BE2C (cell line): ENCODE measurements at regions not wholly inside any gene's neighbourhood (a gene's known extent, or its start where the extent isn't known, plus 50 kb on each side); places are given as distances from the start of the nearest gene placed in this dataset.

Experiments used
- DNase-seq: peaks from one replicate; pipeline ENCODE4 v3.0.0-alpha.2; 2020
- H3K27me3 ChIP-seq: fragments of 250-450 bp; sonication (Bioruptor Pico); 2 replicates; pipeline ENCODE4 v1.5.1; 2020; ENCODE audit warnings: mild to moderate bottlenecking
- H3K36me3 ChIP-seq: fragments of 250-450 bp; sonication (Bioruptor Pico); 2 replicates; pipeline ENCODE4 v1.5.1; 2020; ENCODE audit warnings: mild to moderate bottlenecking
- H3K4me1 ChIP-seq: fragments of 250-450 bp; sonication (Bioruptor Pico); 2 replicates; pipeline ENCODE4 v1.5.1; 2020
- H3K4me3 ChIP-seq: 2 replicates; pipeline ENCODE4 v1.5.1; 2011; ENCODE audit warnings: low read depth, low read length
- H3K9me3 ChIP-seq: fragments of 250-450 bp; sonication (Bioruptor Pico); 2 replicates; pipeline ENCODE4 v1.5.1; 2020
- CTCF ChIP-seq: IDR thresholded peaks from 2 replicates; pipeline ENCODE4 v1.5.1; 2012; ENCODE audit warnings: mild to moderate bottlenecking, low read depth, low read length

GRCh38 chr17:71176928-71177443, 943.8 kb upstream of the SOX9 start:
- H3K4me1 ChIP-seq = peaks cover 32% of the 10 kb centered on the region
- no peaks in the 10 kb centered on the region for H3K36me3 ChIP-seq
- peak overlapping the region; percentile 9; the same call in 1 of the 2 replicates for H3K4me3 ChIP-seq
- no peak for TF ChIP-seq CTCF
- DNase-seq = peak; percentile 50
- H3K9me3 ChIP-seq = no peaks in the 10 kb centered on the region
- no peaks in the 10 kb centered on the region for H3K27me3 ChIP-seq

GRCh38 chr17:71180801-71181385, 939.9 kb upstream of the SOX9 start:
- H3K4me1 ChIP-seq = peaks cover 31% of the 10 kb centered on the region
- no peaks in the 10 kb centered on the region for H3K27me3 ChIP-seq
- H3K36me3 ChIP-seq = no peaks in the 10 kb centered on the region
- TF ChIP-seq CTCF = no peak
- H3K4me3 ChIP-seq = peak overlapping the region; percentile 12
- peak; percentile 48 for DNase-seq
- H3K9me3 ChIP-seq = no peaks in the 10 kb centered on the region

- no peaks in the 10 kb centered on the region for H3K9me3 ChIP-seq
- peaks cover 25% of the 10 kb centered on the region for H3K4me1 ChIP-seq
- H3K4me3 ChIP-seq = no peak overlapping the region
- no peak for TF ChIP-seq CTCF
- no peak for DNase-seq
- H3K36me3 ChIP-seq = no peaks in the 10 kb centered on the region
- no peaks in the 10 kb centered on the region for H3K27me3 ChIP-seq
These were observed 937.7 kb upstream of the SOX9 start for GRCh38 chr17:71183066-71183660.

GRCh38 chr17:71184716-71185115, 936.1 kb upstream of the SOX9 start:
- no peak overlapping the region for H3K4me3 ChIP-seq
- H3K4me1 ChIP-seq = peaks cover 23% of the 10 kb centered on the region
- TF ChIP-seq CTCF = no peak
- H3K9me3 ChIP-seq = no peaks in the 10 kb centered on the region
- no peak for DNase-seq
- H3K27me3 ChIP-seq = no peaks in the 10 kb centered on the region
- H3K36me3 ChIP-seq = no peaks in the 10 kb centered on the region

GRCh38 chr17:71187145-71187878, 933.5 kb upstream of the SOX9 start:
- Histone ChIP-seq H3K4me1 (peaks cover 6% of the 10 kb centered on the region; the same call in 1 of the 2 replicates), H3K9me3 (no peaks in the 10 kb centered on the region), H3K27me3 (no peaks in the 10 kb centered on the region), H3K36me3 (no peaks in the 10 kb centered on the region), H3K4me3 (no peak overlapping the region)
- no peak for TF ChIP-seq CTCF
- no peak for DNase-seq
